ENCODE measurements at regions not wholly inside any gene's neighbourhood (a gene's known extent, or its start where the extent isn't known, plus 50 kb on each side); places are given as distances from the start of the nearest gene placed in this dataset.
A peak's percentile ranks its signal among the peaks of the same experiment; 100 is the strongest.

DNA sequence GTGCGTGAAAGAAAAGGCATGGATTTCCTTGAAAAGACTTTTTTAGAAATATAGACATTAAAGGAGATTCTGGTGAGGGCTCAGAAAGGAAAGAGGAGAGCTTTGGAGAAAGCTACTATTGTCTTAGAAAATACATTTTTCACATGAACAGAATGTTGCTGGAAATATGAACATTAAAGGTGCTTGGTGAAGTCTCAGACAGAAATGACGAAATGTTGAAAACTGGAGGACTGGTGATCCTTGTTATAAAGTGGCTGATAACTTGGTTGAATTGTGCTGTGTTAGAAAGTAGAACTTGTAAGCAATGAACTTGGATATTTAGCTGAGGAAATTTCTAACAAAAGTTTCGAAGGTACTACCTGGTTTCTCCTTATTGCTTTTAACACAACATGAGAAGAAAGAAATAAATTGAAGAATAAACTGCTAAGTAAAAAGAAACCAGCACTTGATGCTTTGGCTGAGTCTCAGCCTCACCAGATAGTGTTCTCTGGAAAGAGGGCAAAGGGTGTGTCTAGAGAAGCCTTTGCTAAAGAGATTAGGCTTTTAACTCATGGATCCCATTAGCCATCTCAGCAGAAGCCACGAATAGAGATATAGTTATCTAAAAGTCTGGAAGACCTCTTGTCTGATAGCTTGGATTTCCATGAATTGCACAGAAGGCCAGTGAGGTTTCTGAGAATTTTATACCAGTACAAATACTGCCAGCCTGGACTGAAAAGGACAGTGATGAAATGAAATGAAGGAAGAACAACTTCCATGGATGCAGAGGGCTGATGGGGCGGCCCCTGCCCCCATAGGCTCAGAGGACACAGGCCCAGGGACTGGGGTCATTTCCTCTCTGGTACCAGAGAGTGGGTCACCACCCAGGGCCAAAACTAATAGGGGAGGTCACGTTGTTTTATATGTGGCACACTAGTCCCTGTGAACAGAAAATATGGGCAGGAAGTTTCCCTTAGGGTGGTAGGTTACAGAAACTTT lies 91.5 kb downstream of the RPL22L1 start (continued):
- TF ChIP-seq ZHX1 (conservative IDR thresholded peaks at IDR 0.05; ENCODE audit: low read length) (no peak), ATF2 (CRISPR knock-in tag; IDR thresholded peaks at IDR 0.05) (no peak), SPI1 (IDR thresholded peaks at IDR 0.05; ENCODE audit: borderline replicate concordance, low read depth, low read length) (no peak), MCM2 (IDR thresholded peaks at IDR 0.05; ENCODE audit: low read depth) (no peak), CREB3 (tag; conservative IDR thresholded peaks at IDR 0.05; ENCODE audit: low read depth) (no peak; the same call in 1 of the 2 replicates), ZNF165 (CRISPR knock-in tag; IDR thresholded peaks at IDR 0.05; ENCODE audit: borderline replicate concordance) (no peak), ELF4 (CRISPR knock-in tag; IDR thresholded peaks at IDR 0.05) (no peak), CHD1 (IDR thresholded peaks at IDR 0.05; ENCODE audit: low read length) (no peak), GATA2 (CRISPR knock-in tag; IDR thresholded peaks at IDR 0.05) (peak; percentile 85), SREBF2 (CRISPR knock-in tag; IDR thresholded peaks at IDR 0.05) (no peak), TARDBP (IDR thresholded peaks at IDR 0.05) (no peak), LARP7 (IDR thresholded peaks at IDR 0.05) (no peak), RBM39 (optimal IDR thresholded peaks at IDR 0.05; ENCODE audit: low read depth, low read length) (no peak), NRF1 (conservative IDR thresholded peaks at IDR 0.05 in 1 of 2, IDR thresholded peaks at IDR 0.05 in 1 of 2) (no peak), LCOR (CRISPR knock-in tag; IDR thresholded peaks at IDR 0.05) (no peak), PHF8 (IDR thresholded peaks at IDR 0.05; ENCODE audit: borderline replicate concordance, low read length) (no peak; the same call in 1 of the 2 replicates), SIX5 (IDR thresholded peaks at IDR 0.05; ENCODE audit: borderline replicate concordance in 1 of 2, insufficient read depth in 1 of 2, low read depth in 1 of 2, low read length in 2 of 2) (no peak)
- TF ChIP-seq, protein P1, sequence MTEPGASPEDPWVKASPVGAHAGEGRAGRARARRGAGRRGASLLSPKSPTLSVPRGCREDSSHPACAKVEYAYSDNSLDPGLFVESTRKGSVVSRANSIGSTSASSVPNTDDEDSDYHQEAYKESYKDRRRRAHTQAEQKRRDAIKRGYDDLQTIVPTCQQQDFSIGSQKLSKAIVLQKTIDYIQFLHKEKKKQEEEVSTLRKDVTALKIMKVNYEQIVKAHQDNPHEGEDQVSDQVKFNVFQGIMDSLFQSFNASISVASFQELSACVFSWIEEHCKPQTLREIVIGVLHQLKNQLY (CRISPR knock-in tag; conservative IDR thresholded peaks at IDR 0.05): no peak
- TF ChIP-seq, protein P2, sequence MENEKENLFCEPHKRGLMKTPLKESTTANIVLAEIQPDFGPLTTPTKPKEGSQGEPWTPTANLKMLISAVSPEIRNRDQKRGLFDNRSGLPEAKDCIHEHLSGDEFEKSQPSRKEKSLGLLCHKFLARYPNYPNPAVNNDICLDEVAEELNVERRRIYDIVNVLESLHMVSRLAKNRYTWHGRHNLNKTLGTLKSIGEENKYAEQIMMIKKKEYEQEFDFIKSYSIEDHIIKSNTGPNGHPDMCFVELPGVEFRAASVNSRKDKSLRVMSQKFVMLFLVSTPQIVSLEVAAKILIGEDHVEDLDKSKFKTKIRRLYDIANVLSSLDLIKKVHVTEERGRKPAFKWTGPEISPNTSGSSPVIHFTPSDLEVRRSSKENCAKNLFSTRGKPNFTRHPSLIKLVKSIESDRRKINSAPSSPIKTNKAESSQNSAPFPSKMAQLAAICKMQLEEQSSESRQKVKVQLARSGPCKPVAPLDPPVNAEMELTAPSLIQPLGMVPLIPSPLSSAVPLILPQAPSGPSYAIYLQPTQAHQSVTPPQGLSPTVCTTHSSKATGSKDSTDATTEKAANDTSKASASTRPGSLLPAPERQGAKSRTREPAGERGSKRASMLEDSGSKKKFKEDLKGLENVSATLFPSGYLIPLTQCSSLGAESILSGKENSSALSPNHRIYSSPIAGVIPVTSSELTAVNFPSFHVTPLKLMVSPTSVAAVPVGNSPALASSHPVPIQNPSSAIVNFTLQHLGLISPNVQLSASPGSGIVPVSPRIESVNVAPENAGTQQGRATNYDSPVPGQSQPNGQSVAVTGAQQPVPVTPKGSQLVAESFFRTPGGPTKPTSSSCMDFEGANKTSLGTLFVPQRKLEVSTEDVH (IDR thresholded peaks at IDR 0.05; ENCODE audit: low read depth, partially characterized antibody): no peak

All from K562 (cell line).